GM12891 (cell line): ENCODE measurements at regions not wholly inside any gene's neighbourhood (a gene's known extent, or its start where the extent isn't known, plus 50 kb on each side); places are given as distances from the start of the nearest gene placed in this dataset.

ENCODE experiments used
- PAX5 ChIP-seq: IDR thresholded peaks from 2 replicates; pipeline ENCODE4 v1.6.1; 2011; ENCODE audit warnings: low read length, moderate library complexity, mild to moderate bottlenecking; ENCODE audit not compliant: insufficient read depth, severe bottlenecking
- POLR2A ChIP-seq: IDR thresholded peaks from 2 replicates; pipeline ENCODE4 v1.6.1; 2011; ENCODE audit warnings: low read depth, low read length, control low read depth
- POLR2AphosphoS5 ChIP-seq: IDR thresholded peaks from 2 replicates; pipeline ENCODE4 v1.6.1; 2011; ENCODE audit warnings: low read depth, low read length, control low read depth
- TAF1 ChIP-seq: IDR thresholded peaks from 2 replicates; pipeline ENCODE4 v1.6.1; 2011; ENCODE audit warnings: low read depth, low read length, control low read depth

- TF ChIP-seq POLR2A (no peak), POLR2AphosphoS5 (no peak), TAF1 (no peak), PAX5 (no peak)
Measured at GRCh38 chr20:20856306-20856705, 143.9 kb upstream of the RALGAPA2 start.
